CD4-positive, alpha-beta memory T cell (primary cell): ENCODE measurements at regions not wholly inside any gene's neighbourhood (a gene's known extent, or its start where the extent isn't known, plus 50 kb on each side); places are given as distances from the start of the nearest gene placed in this dataset.

ENCODE experiments used
- CTCF ChIA-PET: fragments of 350-600 bp; sonication (Branson Sonifier 250); formaldehyde crosslinking; loops from one replicate; lab custom pipeline; 2021; ENCODE audit warnings: inconsistent platforms; ENCODE audit not compliant: partially characterized antibody; lab: Charles Lee
- POLR2A ChIA-PET: fragments of 350-600 bp; sonication (Branson Sonifier 250); formaldehyde crosslinking; loops from one replicate; lab custom pipeline; 2021; ENCODE audit not compliant: partially characterized antibody; lab: Charles Lee
- DNase-seq, 5 donors: peaks; one replicate each; pipeline versions ENCODE4 v3.0.0 to v3.0.0-alpha.2; 2020 to 2022; ENCODE audit warnings: mixed read lengths in 1 of 5
- H3K27ac ChIP-seq: one replicate; pipeline ENCODE4 v1.7.0; 2013; ENCODE audit warnings: low read depth, low read length
- H3K27me3 ChIP-seq: 2 replicates; pipeline ENCODE4 v1.7.0; 2013; ENCODE audit warnings: mild to moderate bottlenecking, low read length, moderate library complexity; ENCODE audit not compliant: insufficient read depth
- H3K36me3 ChIP-seq: 2 replicates; pipeline ENCODE4 v1.7.0; 2013; ENCODE audit warnings: mild to moderate bottlenecking, low read length, moderate library complexity; ENCODE audit not compliant: insufficient read depth
- H3K4me1 ChIP-seq: 2 replicates; pipeline ENCODE4 v1.7.0; 2013; ENCODE audit warnings: mild to moderate bottlenecking, low read length, moderate library complexity; ENCODE audit not compliant: insufficient read depth
- H3K4me3 ChIP-seq, 2 donors: one replicate each; pipeline ENCODE4 v1.7.0; 2013; ENCODE audit warnings: low read length in 2 of 2, mild to moderate bottlenecking in 1 of 2
- H3K9me3 ChIP-seq, 2 donors: one replicate each; pipeline ENCODE4 v1.7.0; 2013; ENCODE audit warnings: low read length in 2 of 2, control low read depth in 1 of 2; ENCODE audit not compliant: control insufficient read depth in 1 of 2
- H3K27ac Mint-ChIP-seq, 7 donors: one replicate each; pipeline ENCODE4 v1.8.0; 2020 to 2021; ENCODE audit warnings: mixed read lengths in 7 of 7, mild to moderate bottlenecking in 6 of 7, inconsistent platforms in 3 of 7, moderate library complexity in 3 of 7
- H3K27me3 Mint-ChIP-seq, 2 donors: one replicate each; pipeline ENCODE4 v1.8.0; 2020 to 2021; ENCODE audit warnings: mixed read lengths in 2 of 2
- H3K36me3 Mint-ChIP-seq, 2 donors: one replicate each; pipeline ENCODE4 v1.8.0; 2020 to 2021; ENCODE audit warnings: mixed read lengths in 2 of 2, inconsistent platforms in 1 of 2, mild to moderate bottlenecking in 1 of 2
- H3K4me1 Mint-ChIP-seq, 4 donors: one replicate each; pipeline ENCODE4 v1.8.0; 2020 to 2021; ENCODE audit warnings: mixed read lengths in 4 of 4, mild to moderate bottlenecking in 1 of 4
- H3K4me3 Mint-ChIP-seq, 8 donors: one replicate each; pipeline ENCODE4 v1.8.0; 2020 to 2021; ENCODE audit warnings: mixed read lengths in 8 of 8, mild to moderate bottlenecking in 7 of 8, moderate library complexity in 6 of 8, inconsistent platforms in 3 of 8
- H3K9me3 Mint-ChIP-seq, 8 donors: one replicate each; pipeline ENCODE4 v1.8.0; 2020 to 2021; ENCODE audit warnings: mixed read lengths in 8 of 8, mild to moderate bottlenecking in 5 of 8, inconsistent platforms in 3 of 8, moderate library complexity in 1 of 8
- intact Hi-C: fragments of 100-400 bp; cut with micrococcal nuclease; formaldehyde crosslinking; loops from one replicate; pipeline ENCODE4 v1.15.1; 2023

GRCh38 chr9:135016037-135016640 lies 71.3 kb upstream of the OLFM1 start:
- H3K27me3 ChIP-seq, result no peaks in the 10 kb centered on the region
- POLR2A ChIA-PET, result no interaction called here
- intact Hi-C loops, result no loop called here
- CTCF ChIA-PET, result no interaction called here
- H3K27me3 Mint-ChIP-seq, result peaks cover 7 to 8% of the 10 kb centered on the region in 2 donors
- no peak overlapping the region for H3K27ac ChIP-seq
- H3K27ac Mint-ChIP-seq, result no peak overlapping the region
- H3K36me3 Mint-ChIP-seq, result no peaks in the 10 kb centered on the region
- H3K4me1 Mint-ChIP-seq, result no peaks in the 10 kb centered on the region
- DNase-seq, result no peak
- H3K9me3 ChIP-seq, result no peaks in the 10 kb centered on the region
- no peaks in the 10 kb centered on the region for H3K4me1 ChIP-seq
- H3K4me3 Mint-ChIP-seq, result no peak overlapping the region
- no peaks in the 10 kb centered on the region for H3K36me3 ChIP-seq
- no peak overlapping the region for H3K4me3 ChIP-seq
- H3K9me3 Mint-ChIP-seq, result no peaks in the 10 kb centered on the region

GRCh38 chr9:135016876-135017275 lies 70.6 kb upstream of the OLFM1 start:
- H3K4me1 Mint-ChIP-seq, result no peaks in the 10 kb centered on the region
- H3K4me3 ChIP-seq, result no peak overlapping the region
- H3K4me3 Mint-ChIP-seq, result no peak overlapping the region
- no peaks in the 10 kb centered on the region for H3K36me3 ChIP-seq
- ChIA-PET POLR2A (no interaction called here), CTCF (no interaction called here)
- peaks cover 3 to 8% of the 10 kb centered on the region in 2 donors for H3K27me3 Mint-ChIP-seq
- no peaks in the 10 kb centered on the region for H3K36me3 Mint-ChIP-seq
- H3K27ac Mint-ChIP-seq, result no peak overlapping the region
- no peaks in the 10 kb centered on the region for H3K9me3 ChIP-seq
- no peaks in the 10 kb centered on the region for H3K9me3 Mint-ChIP-seq
- intact Hi-C loops, result no loop called here
- no peaks in the 10 kb centered on the region for H3K4me1 ChIP-seq
- H3K27ac ChIP-seq, result no peak overlapping the region
- no peaks in the 10 kb centered on the region for H3K27me3 ChIP-seq
- DNase-seq, result no peak

- no peak for DNase-seq
- Mint-ChIP-seq H3K4me3 (no peak overlapping the region), H3K4me1 (no peaks in the 10 kb centered on the region), H3K27me3 (peaks cover 3 to 8% of the 10 kb centered on the region in 2 donors), H3K9me3 (peaks cover 0 to 2% (median 0%) of the 10 kb centered on the region in 8 donors), H3K36me3 (no peaks in the 10 kb centered on the region), H3K27ac (no peak overlapping the region)
- Histone ChIP-seq H3K27me3 (no peaks in the 10 kb centered on the region), H3K27ac (no peak overlapping the region), H3K4me3 (no peak overlapping the region), H3K4me1 (no peaks in the 10 kb centered on the region), H3K36me3 (no peaks in the 10 kb centered on the region), H3K9me3 (no peaks in the 10 kb centered on the region)
- ChIA-PET CTCF (no interaction called here), POLR2A (no interaction called here)
- intact Hi-C loops, result no loop called here
These were observed 69.6 kb upstream of the OLFM1 start for GRCh38 chr9:135017899-135018298.

GRCh38 chr9:135018306-135018915 lies 69.1 kb upstream of the OLFM1 start:
- H3K27ac Mint-ChIP-seq, result no peak overlapping the region

GRCh38 chr9:135019224-135019623 lies 68.2 kb upstream of the OLFM1 start:
- H3K27me3 ChIP-seq, result no peaks in the 10 kb centered on the region
- no peaks in the 10 kb centered on the region for H3K36me3 Mint-ChIP-seq

More at GRCh38 chr9:135018306-135018915, 69.1 kb upstream of the OLFM1 start:
- Histone ChIP-seq H3K9me3 (no peaks in the 10 kb centered on the region), H3K4me3 (no peak overlapping the region), H3K27ac (no peak overlapping the region), H3K27me3 (no peaks in the 10 kb centered on the region), H3K4me1 (no peaks in the 10 kb centered on the region), H3K36me3 (no peaks in the 10 kb centered on the region)
- peaks cover 0 to 2% (median 0%) of the 10 kb centered on the region in 8 donors for H3K9me3 Mint-ChIP-seq
- CTCF ChIA-PET, result no interaction called here
- no peak overlapping the region for H3K4me3 Mint-ChIP-seq
- POLR2A ChIA-PET, result no interaction called here
- H3K4me1 Mint-ChIP-seq, result no peaks in the 10 kb centered on the region
- DNase-seq, result peak in 1 of 5 donors; percentile 16
- no peaks in the 10 kb centered on the region for H3K36me3 Mint-ChIP-seq
- H3K27me3 Mint-ChIP-seq, result peaks cover 3 to 8% of the 10 kb centered on the region in 2 donors
- intact Hi-C loops, result no loop called here

GRCh38 chr9:135020481-135021392 lies 66.7 kb upstream of the OLFM1 start:
- CTCF ChIA-PET, result no interaction called here
- Histone ChIP-seq H3K9me3 (no peaks in the 10 kb centered on the region), H3K4me1 (no peaks in the 10 kb centered on the region), H3K27ac (no peak overlapping the region), H3K36me3 (no peaks in the 10 kb centered on the region), H3K27me3 (no peaks in the 10 kb centered on the region), H3K4me3 (no peak overlapping the region)
- Mint-ChIP-seq H3K9me3 (peaks cover 0 to 2% (median 0%) of the 10 kb centered on the region in 8 donors), H3K4me3 (no peak overlapping the region), H3K27me3 (peaks cover 3 to 8% of the 10 kb centered on the region in 2 donors), H3K27ac (no peak overlapping the region), H3K4me1 (no peaks in the 10 kb centered on the region), H3K36me3 (no peaks in the 10 kb centered on the region)
- intact Hi-C loops, result no loop called here
- DNase-seq, result no peak
- POLR2A ChIA-PET, result no interaction called here

More at GRCh38 chr9:135019224-135019623, 68.2 kb upstream of the OLFM1 start:
- Histone ChIP-seq H3K4me1 (no peaks in the 10 kb centered on the region), H3K36me3 (no peaks in the 10 kb centered on the region), H3K9me3 (no peaks in the 10 kb centered on the region), H3K27ac (no peak overlapping the region), H3K4me3 (no peak overlapping the region)
- Mint-ChIP-seq H3K27me3 (peaks cover 3 to 8% of the 10 kb centered on the region in 2 donors), H3K9me3 (peaks cover 0 to 2% (median 0%) of the 10 kb centered on the region in 8 donors), H3K27ac (no peak overlapping the region), H3K4me1 (no peaks in the 10 kb centered on the region), H3K4me3 (no peak overlapping the region)
- intact Hi-C loops, result no loop called here
- ChIA-PET POLR2A (no interaction called here), CTCF (no interaction called here)
- DNase-seq, result no peak

GRCh38 chr9:135021393-135021789 lies 66.1 kb upstream of the OLFM1 start:
- Histone ChIP-seq H3K27ac (no peak overlapping the region), H3K4me1 (no peaks in the 10 kb centered on the region), H3K9me3 (no peaks in the 10 kb centered on the region), H3K4me3 (no peak overlapping the region), H3K36me3 (no peaks in the 10 kb centered on the region), H3K27me3 (no peaks in the 10 kb centered on the region)
- peaks cover 3 to 8% of the 10 kb centered on the region in 2 donors for H3K27me3 Mint-ChIP-seq
- intact Hi-C loops, result no loop called here
- H3K9me3 Mint-ChIP-seq, result peaks cover 0 to 2% (median 0%) of the 10 kb centered on the region in 8 donors
- H3K27ac Mint-ChIP-seq, result no peak overlapping the region
- DNase-seq, result no peak
- H3K4me3 Mint-ChIP-seq, result no peak overlapping the region
- ChIA-PET CTCF (no interaction called here), POLR2A (no interaction called here)
- H3K36me3 Mint-ChIP-seq, result no peaks in the 10 kb centered on the region
- H3K4me1 Mint-ChIP-seq, result no peaks in the 10 kb centered on the region
